GM18502 (cell line): ENCODE measurements at regions not wholly inside any gene's neighbourhood (a gene's known extent, or its start where the extent isn't known, plus 50 kb on each side); places are given as distances from the start of the nearest gene placed in this dataset.

Experiments
- ATAC-seq: cut with Tn5 transposase; IDR thresholded peaks from one replicate; pipeline ENCODE4 v1.9.1; 2021; ENCODE audit warnings: mild to moderate bottlenecking; ENCODE audit not compliant: unreplicated experiment, poor library complexity

DNA sequence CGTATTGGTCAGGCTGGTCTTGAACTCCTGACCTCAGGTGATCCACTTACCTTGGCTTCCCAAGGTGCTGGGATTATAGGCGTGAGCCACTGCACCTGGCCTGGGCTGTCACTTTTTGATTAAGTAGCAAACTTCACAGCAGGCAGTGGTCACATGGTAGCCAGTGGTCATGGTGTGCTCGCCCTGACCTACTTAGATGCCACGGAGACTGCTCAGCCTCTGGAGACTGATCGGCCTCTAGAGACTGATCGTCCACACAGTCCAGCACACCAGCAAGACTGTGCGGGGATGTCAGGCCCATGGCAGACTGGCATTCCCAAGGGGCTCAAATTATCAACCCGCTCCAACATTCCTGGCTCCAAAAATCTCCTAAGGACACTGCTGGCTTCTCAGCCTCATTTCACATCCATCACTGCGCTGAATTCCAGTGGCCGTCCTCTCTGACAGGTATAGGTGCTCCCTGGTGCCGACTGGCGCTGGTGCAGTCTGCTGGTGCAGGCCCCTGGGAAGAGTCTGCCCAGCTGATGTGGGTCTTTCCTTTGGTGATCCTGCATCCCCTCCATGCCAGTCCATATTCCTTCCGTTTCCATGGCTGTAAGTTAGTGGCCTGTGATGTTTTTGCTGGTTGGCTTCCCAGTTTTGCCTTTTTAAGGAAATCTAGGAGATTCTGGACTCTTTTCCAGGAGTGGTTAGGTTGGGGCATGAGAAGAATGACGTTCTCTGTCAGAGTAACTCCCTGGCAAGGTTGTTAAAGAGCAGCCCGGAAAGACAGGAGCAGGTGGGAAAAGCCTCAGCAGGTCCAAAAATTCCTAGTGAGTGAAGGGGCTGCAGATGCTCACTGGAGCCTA lies 374.5 kb upstream of the HS6ST1 start:
- ATAC-seq, result no peak

- ATAC-seq, result no peak
Observed at GRCh38 chr2:128693743-128694029, 375.0 kb upstream of the HS6ST1 start.

DNA sequence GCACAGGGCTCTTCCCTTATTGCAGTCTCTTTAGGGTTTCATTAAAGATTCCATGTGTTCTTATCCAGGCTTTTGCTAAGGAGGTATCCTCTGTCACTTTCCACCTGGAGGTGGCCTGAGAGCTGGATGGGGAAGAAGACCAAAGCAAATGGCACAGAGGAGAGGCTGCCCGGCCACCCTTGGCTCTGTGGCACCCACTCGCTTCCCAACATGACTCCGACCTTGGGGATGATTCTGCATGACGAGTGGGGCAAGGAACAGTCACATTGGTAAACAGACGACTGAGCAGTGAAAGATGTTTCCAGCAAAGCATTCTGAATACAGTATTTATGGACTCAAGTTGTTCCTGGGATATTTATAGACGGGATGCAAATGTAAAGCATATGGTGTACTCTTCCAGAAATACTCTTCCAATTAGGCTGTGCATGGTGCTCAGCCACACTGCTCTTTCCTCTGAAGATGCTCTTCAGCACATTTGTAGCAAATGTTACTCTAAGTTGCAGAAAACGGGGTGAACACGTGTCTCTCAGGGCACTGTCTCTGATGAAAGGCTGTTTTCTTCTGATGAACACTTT lies 377.1 kb upstream of the HS6ST1 start:
- no peak for ATAC-seq

DNA sequence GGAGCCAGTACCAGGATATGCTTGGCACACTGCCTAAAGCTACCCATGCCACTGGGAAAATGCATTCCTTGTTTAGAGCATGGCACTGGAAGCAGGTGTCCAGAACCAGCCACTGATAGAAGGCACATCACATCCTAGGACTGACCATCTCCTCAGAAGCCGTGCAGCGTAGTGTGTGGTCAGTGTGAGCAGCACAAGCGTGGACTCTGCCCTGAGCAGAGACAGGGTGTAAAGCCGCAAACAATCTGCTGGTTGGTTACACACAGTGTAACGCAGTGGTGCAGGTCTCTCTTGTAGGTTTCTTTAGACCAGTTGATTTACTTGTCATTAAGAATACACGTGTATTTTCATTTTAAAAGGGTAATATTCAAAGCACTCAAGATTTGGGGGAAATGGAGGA lies 377.8 kb upstream of the HS6ST1 start:
- ATAC-seq, result no peak

DNA sequence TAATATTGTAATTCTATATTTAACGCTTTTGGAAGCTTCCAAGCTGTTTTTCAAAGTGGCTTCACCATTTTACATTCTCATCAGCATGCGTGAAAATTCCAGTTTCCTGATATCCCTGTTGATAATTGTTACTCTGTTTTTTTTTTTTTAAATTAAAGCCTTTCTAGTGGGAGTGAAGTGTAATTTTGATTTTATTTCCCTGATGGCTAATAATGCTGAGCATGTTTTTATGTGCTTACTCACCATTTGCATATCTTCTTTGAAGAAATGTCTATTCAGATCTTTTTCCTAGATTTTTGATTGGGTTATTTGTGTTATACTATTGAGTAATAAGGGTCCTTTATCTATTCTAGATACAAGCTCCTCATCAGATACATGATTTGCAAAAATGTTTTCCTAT lies 382.8 kb upstream of the HS6ST1 start:
- ATAC-seq, result no peak

GRCh38 chr2:128702616-128703015 lies 383.9 kb upstream of the HS6ST1 start:
- no peak for ATAC-seq

DNA sequence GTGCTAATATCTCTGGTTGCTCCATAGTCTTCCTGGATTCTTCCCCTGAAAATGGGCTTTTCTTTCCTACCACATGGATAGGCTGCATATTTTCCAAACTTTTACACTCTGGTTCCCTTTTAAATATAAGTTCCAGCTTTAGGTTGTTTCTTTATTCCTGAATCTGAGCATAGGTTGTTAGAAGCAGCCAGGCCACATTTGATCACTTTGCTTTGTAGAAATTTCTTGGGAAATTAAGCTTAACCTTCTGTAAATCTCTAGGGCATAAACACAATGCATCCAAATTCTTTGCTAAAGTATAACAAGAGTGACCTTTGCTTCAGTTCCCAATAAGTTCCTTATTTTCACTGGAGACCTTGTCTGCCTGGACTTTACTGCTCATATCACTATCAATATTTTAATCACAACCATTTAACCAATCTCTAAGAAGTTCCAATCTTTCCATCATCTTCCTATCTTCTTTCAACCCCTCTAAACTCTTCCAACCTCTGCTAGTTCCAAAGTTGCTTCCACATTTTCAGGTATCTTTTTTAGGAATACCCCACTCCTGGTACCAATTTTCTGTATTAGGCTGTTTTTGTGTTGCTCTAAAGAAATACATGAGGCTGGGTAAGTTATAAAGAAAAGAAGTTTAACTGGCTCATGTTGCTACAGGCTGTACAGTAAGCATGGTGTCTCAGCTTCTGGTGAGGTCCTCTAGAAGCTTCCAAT lies 389.6 kb upstream of the HS6ST1 start:
- no peak for ATAC-seq

DNA sequence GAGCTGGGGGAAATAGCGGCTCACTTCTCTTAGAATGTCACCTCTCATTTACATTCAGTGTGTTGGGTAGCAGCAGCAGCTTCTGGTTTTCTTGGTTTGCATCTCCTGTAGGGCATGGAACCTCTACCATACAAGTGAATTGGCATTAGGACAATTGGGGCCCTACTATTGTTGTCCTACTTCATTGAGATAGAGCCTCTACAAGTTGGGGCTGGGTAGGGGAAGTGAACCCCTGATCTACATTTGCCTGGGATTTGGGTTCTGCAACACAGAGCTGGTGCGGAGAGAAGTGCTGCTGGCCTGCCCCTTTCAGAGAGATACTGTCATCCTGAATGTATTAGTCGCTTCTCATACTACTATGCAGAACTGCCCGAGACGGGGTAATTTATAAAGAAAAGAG lies 391.6 kb upstream of the HS6ST1 start:
- no peak for ATAC-seq

GRCh38 chr2:128710729-128711128 lies 392.1 kb upstream of the HS6ST1 start:
- no peak for ATAC-seq

DNA sequence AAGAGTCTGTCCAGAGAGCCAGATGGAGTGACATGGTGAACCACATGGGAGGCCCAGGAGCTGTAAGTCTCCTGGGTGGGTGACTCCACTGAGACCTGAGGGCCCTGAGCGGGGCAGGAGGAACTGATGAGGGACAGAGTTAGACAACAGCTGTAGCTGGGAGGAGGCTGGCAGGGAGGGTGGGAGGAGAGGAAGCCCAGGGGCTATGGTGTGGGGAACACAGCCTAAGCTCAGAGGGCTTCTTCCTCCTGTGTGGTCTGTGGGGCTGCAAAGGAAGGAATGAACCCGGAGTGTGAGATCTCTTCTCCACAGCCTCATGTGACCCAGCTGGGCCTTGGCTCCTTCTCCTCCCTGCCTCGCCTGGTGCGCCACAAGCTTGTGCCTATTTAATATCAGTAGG lies 395.6 kb upstream of the HS6ST1 start:
- no peak for ATAC-seq

DNA sequence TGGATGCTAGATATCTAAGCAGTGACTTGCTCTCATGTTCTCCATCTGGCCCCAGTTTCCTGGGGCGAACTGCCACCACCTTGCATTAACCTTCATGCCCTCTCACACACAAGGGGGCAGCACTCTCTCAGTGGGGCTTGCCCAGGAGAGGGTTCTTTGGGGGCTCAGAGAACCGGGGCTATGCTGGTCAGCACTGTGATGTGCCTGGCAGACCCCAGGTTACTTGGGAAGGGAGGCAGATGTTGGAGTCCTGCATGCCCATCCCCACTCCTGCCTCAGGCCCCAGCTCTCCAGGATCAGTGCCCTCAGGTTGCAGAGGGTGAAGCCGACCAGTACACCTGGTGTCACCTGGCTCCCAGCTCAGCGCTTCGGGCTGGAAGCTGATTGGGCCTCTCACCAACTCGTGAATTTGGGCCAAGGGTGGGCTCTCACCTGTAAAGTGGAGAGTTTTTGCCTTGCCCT lies 396.2 kb upstream of the HS6ST1 start:
- ATAC-seq, result no peak

GRCh38 chr2:128715360-128715759 lies 396.7 kb upstream of the HS6ST1 start:
- ATAC-seq, result no peak

DNA sequence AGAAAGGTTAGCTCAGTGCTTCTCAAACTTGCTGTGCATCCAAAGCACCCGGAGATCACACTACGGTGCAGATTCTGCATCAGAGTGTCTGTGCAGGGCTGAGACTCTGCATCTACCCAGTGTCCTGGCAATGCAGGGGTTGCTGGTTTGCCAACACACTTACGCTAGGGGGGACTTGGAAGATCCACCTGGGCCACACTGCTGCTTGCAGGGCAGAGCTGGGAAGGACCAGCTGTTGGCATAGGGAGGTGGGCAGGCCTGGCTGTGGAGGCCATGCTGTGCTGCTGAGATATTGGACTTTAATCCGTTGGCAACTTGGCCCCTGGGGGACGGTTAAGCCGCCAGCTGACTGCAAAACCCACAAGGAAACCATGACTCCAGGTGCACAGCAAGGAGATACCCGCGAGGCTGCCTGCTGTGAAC lies 397.6 kb upstream of the HS6ST1 start:
- no peak for ATAC-seq

DNA sequence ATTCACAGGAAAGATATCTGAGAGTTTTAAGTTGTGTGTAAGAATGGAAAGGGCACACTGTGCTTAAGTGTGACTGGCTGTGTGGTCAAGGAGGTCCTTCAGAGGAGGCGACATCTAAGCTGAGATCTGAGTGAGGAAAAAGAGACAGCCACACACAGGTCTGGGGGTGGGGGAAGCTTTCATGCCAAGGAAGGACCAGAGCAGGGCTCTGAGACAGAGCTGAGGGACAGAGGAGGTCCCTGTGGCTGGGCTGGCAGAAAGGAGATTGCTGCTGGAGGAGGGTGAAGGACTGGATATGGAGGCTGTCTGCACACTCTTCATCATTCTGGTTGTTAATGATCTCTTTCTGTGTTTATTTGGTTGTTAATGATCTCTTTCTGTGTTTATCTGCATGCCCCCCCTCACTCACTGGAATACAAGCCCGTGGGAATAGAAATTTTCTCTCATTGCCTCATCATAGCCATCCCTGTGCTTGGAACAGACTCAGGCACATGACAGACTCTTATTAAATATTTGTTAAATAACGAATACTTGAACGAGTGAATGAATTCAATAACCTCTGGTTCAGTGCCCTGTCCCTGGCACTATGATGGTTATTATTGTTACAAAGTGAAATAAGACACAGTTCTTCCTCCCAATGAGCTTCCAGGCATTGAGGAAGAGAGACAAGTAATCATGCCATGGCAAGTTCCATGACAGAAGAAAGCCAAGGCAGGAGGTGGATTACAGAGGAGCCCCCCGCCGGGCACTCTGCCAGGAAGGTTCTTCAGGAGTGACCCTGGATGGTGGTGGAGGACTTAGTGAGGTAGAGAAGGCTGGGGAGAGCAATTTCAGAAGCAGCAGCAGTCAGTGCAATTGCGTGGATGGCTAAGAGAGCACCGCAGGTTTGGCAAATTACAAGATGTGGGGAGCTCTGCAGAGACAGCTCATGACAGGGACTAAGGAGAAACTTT lies 399.4 kb upstream of the HS6ST1 start:
- no peak for ATAC-seq

DNA sequence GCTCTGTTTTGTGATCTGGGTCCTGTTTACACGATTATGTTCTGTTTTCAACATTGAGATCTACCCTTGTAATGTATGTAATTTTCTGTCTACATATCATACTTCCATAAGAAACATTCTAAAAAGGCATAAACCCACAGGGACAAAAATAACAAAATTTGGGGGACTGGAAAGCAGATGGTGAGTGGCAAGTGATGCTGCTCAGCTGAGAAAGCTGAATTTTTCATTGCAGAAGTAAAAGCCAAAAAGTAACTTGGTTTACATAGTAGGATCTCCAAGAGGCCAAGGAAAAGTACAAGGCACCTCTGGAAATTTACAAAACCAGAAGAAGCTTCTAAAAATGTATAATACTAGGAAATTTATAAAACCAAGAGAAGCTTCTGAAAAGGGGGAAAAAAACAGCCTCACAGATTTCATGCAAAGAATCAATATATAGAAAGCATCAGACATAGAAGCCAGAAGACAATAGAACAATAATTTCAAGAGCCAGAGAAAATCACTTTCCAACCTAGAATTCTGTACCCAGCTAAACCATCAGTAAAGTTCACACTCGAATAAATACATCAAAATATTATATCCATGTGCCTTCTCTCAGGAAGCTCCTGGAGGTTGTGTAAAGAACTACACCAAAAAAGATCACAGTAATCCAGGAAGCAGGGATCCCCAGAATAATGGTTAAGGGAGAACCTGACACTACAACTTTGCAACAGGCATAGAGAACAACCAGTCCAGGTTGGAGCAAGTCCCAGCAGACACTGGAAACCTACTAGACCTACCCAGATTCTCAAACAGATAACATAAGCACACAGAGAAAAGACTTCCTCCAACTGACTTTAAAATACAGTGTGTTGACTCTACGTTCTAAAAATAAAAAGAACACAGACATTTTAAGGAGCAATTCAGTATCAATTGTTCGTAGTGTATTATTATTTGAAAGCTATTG lies 401.7 kb upstream of the HS6ST1 start:
- no peak for ATAC-seq

GRCh38 chr2:128721096-128721495 lies 402.4 kb upstream of the HS6ST1 start:
- no peak for ATAC-seq

DNA sequence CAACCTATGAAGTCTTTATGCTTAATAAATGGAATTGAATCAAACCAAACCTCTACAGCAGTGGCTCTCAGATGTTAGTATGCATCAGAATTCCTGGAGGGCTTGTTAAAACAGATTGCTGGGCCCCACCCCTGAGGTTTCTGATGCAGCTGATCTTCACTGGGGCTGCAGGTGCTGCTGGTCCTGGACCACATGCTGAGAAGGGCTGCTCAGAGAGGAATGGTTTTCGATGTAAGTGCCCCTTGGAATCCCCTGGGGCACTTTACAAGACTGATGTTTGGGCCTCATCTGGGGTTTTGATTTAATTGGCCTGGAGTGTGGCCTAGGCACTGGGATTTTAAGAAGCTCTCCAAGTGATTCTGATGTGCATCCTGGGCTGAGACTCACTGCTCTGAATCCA lies 403.8 kb upstream of the HS6ST1 start:
- ATAC-seq, result no peak

DNA sequence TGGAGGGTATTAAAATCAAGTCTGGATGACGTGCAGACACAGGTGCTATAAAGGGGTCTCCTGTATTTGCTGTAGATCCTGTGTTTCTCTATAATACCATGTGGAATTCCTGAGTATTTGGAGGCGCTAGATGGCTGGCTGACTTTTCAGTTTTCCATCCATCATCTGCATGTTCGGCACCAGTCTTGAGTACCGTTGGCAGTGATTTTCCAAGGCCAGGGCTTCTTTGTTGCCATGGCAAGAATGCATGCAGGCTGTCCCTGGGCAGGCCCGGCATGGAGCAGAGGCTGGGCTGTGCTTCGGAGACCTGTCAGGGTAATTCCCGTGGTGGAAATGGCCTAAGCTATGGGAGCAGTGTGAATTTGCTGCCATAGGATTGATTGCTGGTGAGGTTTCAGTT lies 405.9 kb upstream of the HS6ST1 start:
- no peak for ATAC-seq

- ATAC-seq, result no peak
Observed at GRCh38 chr2:128724972-128725371, 406.3 kb upstream of the HS6ST1 start.
